GM19455 (cell line): ENCODE measurements at regions not wholly inside any gene's neighbourhood (a gene's known extent, or its start where the extent isn't known, plus 50 kb on each side); places are given as distances from the start of the nearest gene placed in this dataset.
A peak's percentile ranks its signal among the peaks of the same experiment; 100 is the strongest.

Experiments
- ATAC-seq: cut with Tn5 transposase; IDR thresholded peaks from one replicate; pipeline ENCODE4 v1.9.1; 2021; ENCODE audit not compliant: unreplicated experiment

DNA sequence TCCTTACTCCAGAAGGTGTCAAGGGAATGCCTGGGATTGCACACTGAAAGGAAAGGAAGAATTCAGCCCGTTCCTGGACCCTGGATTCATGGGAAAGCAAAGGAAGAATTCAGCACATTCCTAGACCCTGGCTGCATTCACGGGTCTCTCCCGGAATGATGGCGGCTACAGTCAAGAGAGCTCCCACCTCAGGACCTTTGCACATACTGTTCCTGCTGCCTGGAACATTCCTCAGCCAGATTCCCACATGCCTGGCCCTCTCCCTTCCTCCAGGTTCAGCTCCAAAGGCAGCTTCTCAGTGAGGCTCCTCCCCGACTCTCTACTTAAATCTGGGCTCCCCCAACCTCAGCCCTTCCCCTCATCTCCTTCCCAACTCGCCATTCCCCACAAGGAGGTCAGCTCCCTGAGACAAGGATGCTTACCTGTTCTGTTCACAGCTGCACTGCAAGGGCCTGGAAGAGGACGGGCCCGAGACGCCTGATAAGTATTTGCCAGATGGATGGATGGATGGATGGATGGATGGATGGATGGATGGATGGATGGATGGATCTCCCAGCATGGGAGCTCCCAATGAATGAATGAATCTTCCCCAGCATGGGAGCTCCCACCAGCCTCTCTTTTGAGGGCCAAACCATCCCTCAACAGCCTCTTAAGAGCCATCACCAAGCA is 77.4 kb downstream of the NCOR2 start:
- no peak for ATAC-seq

- ATAC-seq, result no peak
Observed at GRCh38 chr12:124489220-124489619, 78.2 kb downstream of the NCOR2 start.

DNA sequence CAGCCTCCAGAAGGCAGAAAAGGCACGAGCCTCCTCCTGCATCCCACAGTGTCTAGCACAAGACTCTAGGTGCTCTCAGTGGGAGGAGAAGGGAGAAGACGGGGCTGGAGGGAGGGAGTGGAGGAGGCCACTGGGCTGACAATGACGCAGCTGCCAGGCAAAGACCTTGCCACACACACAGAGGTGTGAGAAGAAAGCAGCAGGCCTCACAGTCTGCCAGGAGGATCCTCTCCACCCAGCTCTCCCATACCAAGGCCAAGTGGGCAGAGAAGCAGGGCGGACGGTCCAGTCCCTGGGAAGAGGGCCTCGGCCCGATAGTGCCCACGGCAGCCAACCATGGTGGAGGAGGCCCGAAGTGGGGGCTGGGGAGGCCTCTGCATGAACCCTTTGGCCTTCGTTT is 78.9 kb downstream of the NCOR2 start:
- ATAC-seq, result no peak

- no peak for ATAC-seq
Observed at GRCh38 chr12:124487834-124488165, 79.6 kb downstream of the NCOR2 start.

DNA sequence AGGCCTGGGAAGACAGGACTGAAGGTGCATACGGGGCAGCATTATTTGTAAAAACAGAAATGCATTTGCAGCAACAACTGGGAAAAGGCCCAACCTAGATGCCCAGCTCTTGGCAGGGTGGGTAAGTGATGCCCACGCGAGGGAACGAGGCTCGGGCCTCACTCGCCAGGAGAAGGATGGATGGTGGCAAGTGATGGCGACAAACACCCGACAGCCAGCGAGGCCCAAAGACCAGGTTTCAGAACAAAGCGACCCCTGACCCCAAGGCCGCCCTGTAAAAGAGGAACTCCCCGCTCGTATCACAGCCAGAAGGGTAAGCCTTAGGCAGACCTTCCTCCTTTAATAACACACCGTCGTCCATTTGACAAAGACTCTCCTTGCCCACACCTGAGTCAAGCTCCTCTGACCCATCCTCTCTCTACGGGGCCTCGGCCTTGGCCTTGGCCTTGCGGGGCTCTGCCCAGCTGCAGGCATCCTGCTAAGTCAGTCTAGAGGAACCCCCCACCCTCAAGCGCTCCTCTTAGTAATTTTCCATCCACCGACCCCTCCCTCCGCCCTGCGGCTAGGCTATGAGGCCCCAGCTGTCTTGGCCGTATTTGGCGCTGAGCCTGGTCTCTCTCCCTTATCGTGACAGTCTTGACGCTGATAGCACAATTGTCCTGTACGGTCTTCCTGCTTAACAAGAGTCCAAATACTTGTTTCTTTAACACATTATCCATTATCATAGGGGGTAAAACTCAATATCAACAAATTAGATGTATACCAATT is 80.2 kb downstream of the NCOR2 start:
- no peak for ATAC-seq

- ATAC-seq, result no peak
Observed at GRCh38 chr12:124486346-124486963, 81.0 kb downstream of the NCOR2 start.

DNA sequence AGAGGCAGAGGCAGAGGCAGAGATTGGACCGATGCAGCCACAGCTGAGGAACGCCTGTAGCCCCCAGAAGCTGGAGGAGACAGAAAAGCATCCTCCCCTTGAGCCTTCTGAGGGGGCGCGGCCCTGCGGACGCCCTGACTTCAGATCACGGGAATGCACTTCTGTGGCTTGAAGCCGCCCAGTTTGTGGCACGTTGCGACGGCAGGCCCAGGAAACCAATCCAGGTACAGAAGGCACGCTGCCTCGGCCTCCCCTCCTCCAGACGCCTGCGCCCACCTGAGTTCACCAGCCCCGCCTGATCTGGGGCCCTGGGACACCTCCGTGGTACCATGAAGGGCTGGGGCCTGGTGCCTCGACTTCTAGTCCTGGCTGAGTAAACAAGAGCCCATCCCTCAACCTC is 82.0 kb downstream of the NCOR2 start:
- no peak for ATAC-seq

GRCh38 chr12:124484526-124484953 is 82.9 kb downstream of the NCOR2 start:
- ATAC-seq, result no peak

- no peak for ATAC-seq
Observed at GRCh38 chr12:124484067-124484466, 83.3 kb downstream of the NCOR2 start.

DNA sequence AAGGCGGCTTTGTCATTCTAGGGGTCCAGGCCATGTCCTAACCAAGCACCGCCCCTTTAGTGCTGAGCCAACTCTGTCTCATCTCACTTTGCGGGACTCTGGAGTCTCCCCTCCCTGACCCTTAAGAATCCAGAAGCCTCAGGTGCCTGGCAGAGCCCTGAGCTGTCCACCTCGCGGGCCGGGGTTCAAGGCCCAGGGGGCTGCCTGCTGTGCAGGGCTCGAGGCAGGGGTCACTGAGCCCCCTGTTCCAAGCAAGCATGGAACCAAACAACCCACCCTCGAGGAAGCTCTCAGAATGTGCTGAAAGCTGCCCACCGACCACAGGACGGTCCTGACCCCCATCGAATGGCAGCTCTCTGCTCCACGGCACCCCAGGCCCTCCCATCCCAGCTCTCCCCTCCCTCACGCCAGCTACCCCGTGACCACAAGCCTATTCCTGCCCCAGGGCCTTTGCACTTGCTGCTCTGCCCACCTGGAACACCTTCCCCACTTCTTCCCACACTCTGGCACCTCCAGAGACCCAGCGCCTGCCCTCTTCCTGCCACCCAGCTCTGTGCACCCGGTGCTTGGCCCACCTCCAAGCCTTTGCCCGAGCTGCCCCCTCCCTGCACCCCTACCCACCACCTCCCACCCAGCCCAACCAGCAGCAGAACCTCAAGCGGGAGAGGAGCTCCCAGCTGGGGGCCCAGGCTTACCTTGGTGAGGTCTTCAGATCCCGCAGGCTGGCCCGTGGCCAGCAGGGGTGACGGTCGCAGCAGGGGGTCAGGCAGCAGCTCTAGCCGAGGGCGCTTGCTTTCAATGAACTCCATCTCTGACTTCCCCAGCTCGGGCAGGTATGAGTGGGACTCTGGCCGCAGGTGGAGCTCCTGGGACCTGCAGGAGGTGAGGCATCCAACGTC is 84.3 kb downstream of the NCOR2 start:
- no peak for ATAC-seq

DNA sequence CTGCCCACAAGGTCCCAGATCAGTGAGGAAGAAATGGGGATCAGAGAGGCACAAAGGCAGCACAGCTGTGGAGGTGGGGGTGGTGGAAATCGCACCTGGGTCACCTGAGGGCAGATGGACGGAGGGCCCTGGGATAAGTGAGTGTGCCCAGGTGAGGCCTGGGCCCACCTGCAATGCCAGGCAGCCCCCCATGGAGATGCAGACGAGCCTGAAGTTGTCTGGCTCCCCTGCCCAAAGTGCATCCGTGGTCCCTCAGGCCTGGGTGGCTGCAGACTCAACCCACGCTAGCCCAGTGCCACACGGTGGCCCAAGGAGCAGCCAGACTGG is 84.9 kb downstream of the NCOR2 start:
- no peak for ATAC-seq

GRCh38 chr12:124481772-124482566 is 85.4 kb downstream of the NCOR2 start:
- no peak for ATAC-seq

DNA sequence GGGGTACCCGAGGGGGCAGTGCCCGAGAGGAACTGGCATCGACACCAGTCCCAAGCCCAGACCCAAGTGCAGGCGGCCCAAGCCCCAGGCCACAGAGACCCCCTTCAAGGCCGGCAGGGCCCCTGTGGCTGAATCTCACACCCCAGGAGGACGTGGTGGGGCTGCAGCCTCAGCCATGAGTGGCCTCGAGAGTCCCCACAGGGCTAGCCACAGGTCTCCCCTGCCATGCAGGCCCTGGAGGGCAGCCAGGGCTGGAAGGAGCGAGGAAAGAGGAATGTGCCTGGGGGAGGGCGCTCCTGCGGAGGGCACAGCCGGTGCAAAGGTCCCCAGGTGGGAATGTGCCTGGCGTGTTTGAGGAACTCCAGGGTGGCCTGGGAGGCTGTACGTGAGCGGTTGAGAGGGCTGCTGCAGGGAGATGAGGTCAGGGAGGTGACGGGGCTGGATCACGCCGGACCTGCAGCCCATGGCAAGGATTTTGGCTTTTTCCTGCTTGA is 86.1 kb downstream of the NCOR2 start:
- ATAC-seq, result no peak

- peak; percentile 82 for ATAC-seq
Observed at GRCh38 chr12:124480469-124481256, 86.7 kb downstream of the NCOR2 start.

DNA sequence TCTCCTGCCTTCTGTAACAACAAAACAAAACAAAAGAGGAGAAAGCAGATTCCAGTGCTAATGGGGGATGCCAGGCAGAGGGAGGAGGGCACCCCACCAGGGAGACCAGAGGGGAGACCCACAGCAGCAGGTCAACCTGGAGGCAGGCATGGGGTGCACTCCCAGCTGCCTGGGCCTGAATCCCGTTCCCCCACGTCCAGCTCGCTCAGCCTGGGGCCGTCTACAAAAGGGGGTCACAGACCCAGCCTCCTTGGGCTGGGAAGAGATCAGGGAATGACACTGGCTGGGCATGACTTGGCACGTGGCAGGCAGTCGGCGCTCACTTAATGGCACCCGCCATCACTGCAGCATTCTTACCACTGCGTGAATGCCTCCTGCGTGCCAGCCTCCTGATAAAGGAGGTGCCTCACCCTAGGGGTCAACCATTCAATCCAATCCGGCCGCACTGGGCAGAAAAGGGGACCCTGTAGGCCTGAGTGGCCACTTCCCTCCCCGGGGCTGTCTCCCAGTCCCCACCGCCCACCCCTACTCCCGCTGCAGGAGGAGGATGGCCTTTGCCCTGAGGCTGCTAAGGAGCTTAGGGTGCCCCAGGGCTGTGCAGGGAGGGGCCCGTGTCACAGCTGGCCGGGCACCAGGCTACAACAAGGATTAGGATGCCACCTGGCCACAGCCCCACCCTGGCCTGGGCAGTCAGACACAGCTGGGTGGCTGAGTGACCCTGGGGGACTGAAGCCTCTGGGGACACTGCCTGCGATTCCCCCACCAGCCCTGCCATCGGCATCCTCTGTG is 87.5 kb downstream of the NCOR2 start:
- ATAC-seq, result peak; percentile 27

DNA sequence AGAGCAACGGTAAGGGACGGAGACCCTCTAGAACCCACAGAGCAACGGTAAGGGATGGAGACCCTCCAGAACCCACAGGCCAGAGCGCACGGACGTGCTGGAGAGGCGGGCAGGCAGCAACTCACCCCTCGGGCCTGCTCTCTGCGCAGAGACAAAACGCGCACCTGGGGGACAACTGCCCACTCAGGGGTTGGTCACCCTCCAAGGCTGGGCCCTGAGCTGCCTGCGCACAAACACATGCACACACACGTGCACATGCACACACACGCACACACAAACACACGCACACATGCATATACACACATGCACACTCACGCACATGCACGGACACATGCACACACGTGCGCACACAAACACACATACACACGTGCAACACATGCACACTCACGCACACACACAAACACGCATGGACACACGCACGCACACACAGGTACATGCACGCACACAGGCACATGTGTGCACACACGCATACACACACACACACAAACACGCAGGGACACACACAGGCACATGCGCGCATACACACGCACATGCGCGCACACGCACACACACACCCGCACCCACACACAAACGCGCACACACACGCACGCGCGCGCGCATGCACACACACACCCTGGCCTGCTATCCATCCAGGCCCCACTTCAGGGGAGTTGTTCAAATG is 88.3 kb downstream of the NCOR2 start:
- ATAC-seq, result no peak

DNA sequence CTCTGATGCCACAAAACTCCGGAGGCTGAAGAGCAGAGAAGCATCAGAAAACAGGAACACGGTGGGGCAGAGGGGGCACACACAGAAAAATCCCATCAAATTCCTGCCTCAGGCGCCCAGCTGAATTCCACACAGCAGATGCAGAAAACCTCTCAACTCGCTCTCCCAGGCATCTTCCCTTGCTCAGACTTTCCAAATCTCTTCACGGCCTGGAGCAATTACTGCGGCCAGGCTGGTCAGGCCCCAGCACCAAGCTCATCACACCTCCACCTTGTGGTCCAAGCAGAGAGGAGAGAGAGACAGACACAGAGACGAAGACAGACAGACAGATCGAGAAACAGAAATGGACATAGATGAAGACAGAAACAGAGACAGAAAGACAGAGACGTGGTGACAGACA is 89.0 kb downstream of the NCOR2 start:
- ATAC-seq, result no peak
